Activated naive CD4-positive, alpha-beta T cell treated with anti-CD3 and anti-CD28 coated beads for 36 hours (primary cell): ENCODE measurements at regions not wholly inside any gene's neighbourhood (a gene's known extent, or its start where the extent isn't known, plus 50 kb on each side); places are given as distances from the start of the nearest gene placed in this dataset.
"Not testable (repeated sequence)": the region's sequence is repeated elsewhere in the genome, so short reads cannot be mapped to it uniquely, and the experiment has no call there.

Experiments
- CTCF ChIA-PET: fragments of 350-600 bp; sonication (Branson Sonifier 250); formaldehyde crosslinking; loops from one replicate; lab custom pipeline; 2021; ENCODE audit warnings: antibody characterized with exemption; lab: Charles Lee
- DNase-seq: peaks from one replicate; pipeline ENCODE4 v3.0.0-alpha.2; 2020
- H3K27ac Mint-ChIP-seq: one replicate; pipeline ENCODE4 v1.8.0; 2021; ENCODE audit warnings: mild to moderate bottlenecking, mixed read lengths
- H3K27me3 Mint-ChIP-seq: one replicate; pipeline ENCODE4 v1.8.0; 2021; ENCODE audit warnings: low read depth, mixed read lengths
- H3K36me3 Mint-ChIP-seq: one replicate; pipeline ENCODE4 v1.8.0; 2021; ENCODE audit warnings: low read depth, mixed read lengths
- H3K4me1 Mint-ChIP-seq: one replicate; pipeline ENCODE4 v1.8.0; 2021; ENCODE audit warnings: low read depth, mixed read lengths
- H3K4me3 Mint-ChIP-seq: one replicate; pipeline ENCODE4 v1.8.0; 2021; ENCODE audit warnings: mild to moderate bottlenecking, moderate library complexity, mixed read lengths
- H3K9me3 Mint-ChIP-seq: one replicate; pipeline ENCODE4 v1.8.0; 2021; ENCODE audit warnings: mixed read lengths
- intact Hi-C: fragments of 100-400 bp; cut with micrococcal nuclease; formaldehyde crosslinking; loops from one replicate; pipeline ENCODE4 v1.15.1; 2023

- no peak overlapping the region for H3K4me3 Mint-ChIP-seq
- no peak for DNase-seq
- H3K4me1 Mint-ChIP-seq, result no peaks in the 10 kb centered on the region
- CTCF ChIA-PET, result no interaction called here
- no peaks in the 10 kb centered on the region for H3K27me3 Mint-ChIP-seq
- intact Hi-C loops, result no loop called here
- peaks cover 15% of the 10 kb centered on the region for H3K9me3 Mint-ChIP-seq
- no peak overlapping the region for H3K27ac Mint-ChIP-seq
- no peaks in the 10 kb centered on the region for H3K36me3 Mint-ChIP-seq
These were observed 149.8 kb downstream of the OR4C45 start for GRCh38 chr11:50182486-50182885.

- intact Hi-C loops, H3K36me3 Mint-ChIP-seq, DNase-seq, H3K27me3 Mint-ChIP-seq, H3K4me3 Mint-ChIP-seq, CTCF ChIA-PET, H3K4me1 Mint-ChIP-seq, H3K27ac Mint-ChIP-seq: not testable (repeated sequence)
- peaks cover 14% of the 10 kb centered on the region for H3K9me3 Mint-ChIP-seq
These were observed 150.5 kb downstream of the OR4C45 start for GRCh38 chr11:50183170-50183569.

DNA sequence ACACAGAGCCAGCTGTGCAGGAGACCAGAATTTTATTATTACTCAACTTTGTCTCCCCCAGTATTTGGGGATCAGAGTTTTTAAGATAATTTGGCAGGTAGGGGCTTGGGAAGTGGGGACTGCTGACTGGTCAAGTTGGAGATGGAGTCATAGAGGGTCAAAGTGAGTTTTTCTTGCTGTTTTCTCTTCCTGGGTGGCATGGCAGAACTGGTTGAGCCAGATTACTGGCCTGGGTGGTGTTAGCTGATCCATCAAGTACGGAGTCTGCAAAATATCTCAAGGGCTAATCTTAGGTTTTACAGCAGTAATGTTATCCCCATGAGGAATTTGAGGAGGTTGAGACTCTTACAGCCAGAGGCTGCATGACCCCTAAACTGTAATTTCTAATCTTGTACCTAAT lies 153.5 kb downstream of the OR4C45 start:
- no peaks in the 10 kb centered on the region for H3K4me1 Mint-ChIP-seq
- no peaks in the 10 kb centered on the region for H3K27me3 Mint-ChIP-seq
- H3K27ac Mint-ChIP-seq, result no peak overlapping the region
- no peak for DNase-seq
- CTCF ChIA-PET, result no interaction called here
- intact Hi-C loops, result no loop called here
- no peaks in the 10 kb centered on the region for H3K36me3 Mint-ChIP-seq
- no peak overlapping the region for H3K4me3 Mint-ChIP-seq
- H3K9me3 Mint-ChIP-seq, result peaks cover 8% of the 10 kb centered on the region

DNA sequence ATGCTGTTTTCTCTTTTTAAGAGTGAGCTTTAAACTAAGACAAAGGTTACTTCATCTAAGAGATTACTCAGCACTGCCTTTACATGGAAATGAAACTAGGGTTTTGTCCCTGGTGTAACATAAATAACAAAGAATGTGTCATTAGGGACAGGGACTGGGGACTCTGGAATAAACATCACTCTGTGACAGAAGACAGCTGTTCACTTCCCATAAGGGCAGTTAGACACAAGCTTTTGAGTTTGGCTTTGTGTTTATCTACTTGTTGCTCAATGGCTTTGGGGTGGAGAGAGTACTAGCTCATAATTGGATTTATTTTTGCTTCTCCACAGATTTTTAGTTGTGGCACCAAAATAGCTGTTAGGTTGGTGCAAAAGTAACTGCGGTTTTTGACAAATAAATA lies 154.5 kb downstream of the OR4C45 start:
- Mint-ChIP-seq H3K9me3 (peaks cover 6% of the 10 kb centered on the region), H3K4me1 (no peaks in the 10 kb centered on the region), H3K27ac (no peak overlapping the region), H3K4me3 (no peak overlapping the region), H3K27me3 (no peaks in the 10 kb centered on the region), H3K36me3 (no peaks in the 10 kb centered on the region)
- no peak for DNase-seq
- CTCF ChIA-PET, result no interaction called here
- intact Hi-C loops, result no loop called here

GRCh38 chr11:50188040-50188439 lies 155.4 kb downstream of the OR4C45 start:
- Mint-ChIP-seq H3K9me3 (peaks cover 6% of the 10 kb centered on the region), H3K4me3 (no peak overlapping the region), H3K27ac (no peak overlapping the region), H3K36me3 (no peaks in the 10 kb centered on the region), H3K27me3 (no peaks in the 10 kb centered on the region), H3K4me1 (no peaks in the 10 kb centered on the region)
- CTCF ChIA-PET, result no interaction called here
- no peak for DNase-seq
- intact Hi-C loops, result no loop called here

DNA sequence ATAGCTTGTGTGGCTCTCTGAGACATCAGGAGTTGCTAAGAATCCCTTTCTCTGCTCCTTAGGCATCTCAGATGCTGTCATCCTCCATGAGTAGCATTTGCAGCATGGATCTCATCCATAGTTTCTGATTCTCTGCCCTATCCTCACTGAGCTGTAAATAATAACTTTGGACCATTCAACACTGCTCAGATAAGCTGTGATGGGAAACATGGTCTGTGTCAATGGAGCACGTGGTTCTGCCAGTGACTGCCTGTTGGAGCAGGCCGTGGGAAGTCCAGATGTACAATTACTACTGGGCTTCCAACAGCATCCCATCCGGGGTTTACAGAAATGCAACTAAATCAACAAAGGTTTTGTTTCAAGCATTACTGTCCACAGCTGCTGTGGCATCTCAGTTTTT lies 160.1 kb downstream of the OR4C45 start:
- Mint-ChIP-seq H3K27ac (no peak overlapping the region), H3K9me3 (peaks cover 10% of the 10 kb centered on the region), H3K4me1 (no peaks in the 10 kb centered on the region), H3K4me3 (no peak overlapping the region), H3K27me3 (no peaks in the 10 kb centered on the region), H3K36me3 (no peaks in the 10 kb centered on the region)
- intact Hi-C loops, result no loop called here
- no peak for DNase-seq
- CTCF ChIA-PET, result no interaction called here

DNA sequence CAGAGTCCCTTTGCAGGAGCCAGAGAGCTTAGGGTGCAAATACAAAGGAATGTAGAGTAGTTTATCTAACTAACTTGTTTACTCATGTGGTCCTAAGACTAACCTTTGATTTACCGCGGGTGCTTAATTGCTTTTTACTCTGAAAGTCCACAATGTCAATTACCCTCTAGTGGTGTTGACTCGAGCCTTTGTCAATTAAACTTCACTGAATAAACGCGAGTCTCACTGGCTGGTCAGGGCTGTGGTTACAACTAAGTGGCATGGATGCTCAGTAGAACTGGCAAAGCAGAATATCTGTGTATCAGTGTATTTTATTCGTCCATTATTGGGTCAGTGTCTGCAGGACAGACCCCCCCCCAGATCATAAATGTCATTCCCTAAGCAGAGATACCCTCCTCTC lies 181.7 kb downstream of the OR4C45 start:
- Mint-ChIP-seq H3K4me1 (no peaks in the 10 kb centered on the region), H3K27ac (no peak overlapping the region), H3K9me3 (peaks cover 22% of the 10 kb centered on the region), H3K36me3 (no peaks in the 10 kb centered on the region), H3K4me3 (no peak overlapping the region), H3K27me3 (no peaks in the 10 kb centered on the region)
- intact Hi-C loops, result no loop called here
- DNase-seq, result no peak
- CTCF ChIA-PET, result no interaction called here

DNA sequence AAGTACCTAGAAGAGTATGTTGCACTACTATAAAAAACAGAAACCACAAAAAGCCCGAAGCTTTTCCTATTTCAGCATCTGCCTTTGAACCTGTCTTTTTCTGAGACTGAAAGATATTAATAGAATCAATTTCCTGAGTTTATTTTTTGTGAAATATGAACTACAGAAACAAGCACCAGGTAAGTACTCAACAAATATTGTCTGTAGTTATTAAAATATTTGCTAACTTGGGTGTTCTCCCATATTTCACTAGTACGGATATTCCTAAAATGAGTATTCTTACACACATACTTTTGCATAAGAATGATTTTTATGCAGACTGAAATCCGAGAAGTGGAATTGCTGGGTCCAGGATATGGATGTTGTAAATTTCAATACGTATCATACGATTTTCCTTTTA lies 188.0 kb downstream of the OR4C45 start:
- CTCF ChIA-PET, result no interaction called here
- no peaks in the 10 kb centered on the region for H3K4me1 Mint-ChIP-seq
- no peak overlapping the region for H3K27ac Mint-ChIP-seq
- H3K4me3 Mint-ChIP-seq, result no peak overlapping the region
- no peaks in the 10 kb centered on the region for H3K36me3 Mint-ChIP-seq
- DNase-seq, result no peak
- peaks cover 5% of the 10 kb centered on the region for H3K9me3 Mint-ChIP-seq
- intact Hi-C loops, result no loop called here
- H3K27me3 Mint-ChIP-seq, result no peaks in the 10 kb centered on the region

DNA sequence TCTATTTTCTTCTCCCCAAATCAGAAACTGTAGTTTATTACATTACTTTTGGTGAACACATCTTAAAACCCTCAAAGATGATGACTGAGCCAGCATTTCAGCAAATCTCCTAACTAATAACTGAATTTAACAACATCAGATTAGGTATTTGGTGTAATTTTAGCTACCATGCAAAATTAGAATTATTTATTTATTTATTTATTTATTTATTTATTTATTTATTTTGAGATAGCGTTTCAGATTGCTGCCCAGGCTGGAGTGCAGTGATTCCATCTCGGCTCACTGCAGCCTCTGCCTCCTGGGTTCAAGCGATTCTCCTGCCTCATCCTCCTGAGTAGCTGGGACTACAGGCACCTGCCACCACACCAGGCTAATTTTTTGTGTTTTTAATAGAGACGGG lies 205.7 kb downstream of the OR4C45 start:
- H3K4me1 Mint-ChIP-seq, H3K36me3 Mint-ChIP-seq, intact Hi-C loops, CTCF ChIA-PET, H3K4me3 Mint-ChIP-seq, H3K27ac Mint-ChIP-seq, H3K27me3 Mint-ChIP-seq, H3K9me3 Mint-ChIP-seq, DNase-seq: not testable (repeated sequence)

- Mint-ChIP-seq H3K27ac (no peak overlapping the region), H3K4me1 (no peaks in the 10 kb centered on the region), H3K9me3 (peaks cover 7% of the 10 kb centered on the region), H3K36me3 (no peaks in the 10 kb centered on the region), H3K27me3 (no peaks in the 10 kb centered on the region), H3K4me3 (no peak overlapping the region)
- CTCF ChIA-PET, result no interaction called here
- DNase-seq, result no peak
- intact Hi-C loops, result no loop called here
These were observed 213.5 kb downstream of the OR4C45 start for GRCh38 chr11:50246183-50246582.

DNA sequence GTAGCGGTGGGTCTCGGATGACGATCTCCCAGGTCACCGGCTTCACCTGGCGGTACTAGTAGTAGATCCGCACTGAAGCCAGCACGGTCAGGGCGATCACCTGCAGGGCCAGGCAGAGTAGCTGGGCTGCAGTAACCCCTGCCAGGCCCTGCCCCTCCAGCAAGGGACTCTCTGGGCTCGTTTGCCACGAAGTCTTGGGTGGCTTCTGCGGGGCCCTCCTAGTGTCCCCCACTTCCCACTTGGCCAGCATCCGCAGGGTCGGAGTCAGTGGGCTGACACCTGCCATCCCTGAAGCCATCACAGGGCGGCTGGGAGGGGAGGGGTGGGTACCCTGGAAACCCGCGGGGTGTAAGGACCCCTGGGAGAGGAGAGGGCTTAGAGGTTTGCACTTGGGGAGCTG lies 214.0 kb downstream of the OR4C45 start:
- H3K27me3 Mint-ChIP-seq, result no peaks in the 10 kb centered on the region
- H3K4me3 Mint-ChIP-seq, result no peak overlapping the region
- H3K27ac Mint-ChIP-seq, result no peak overlapping the region
- DNase-seq, result no peak
- CTCF ChIA-PET, result no interaction called here
- no peaks in the 10 kb centered on the region for H3K4me1 Mint-ChIP-seq
- H3K36me3 Mint-ChIP-seq, result no peaks in the 10 kb centered on the region
- intact Hi-C loops, result no loop called here
- H3K9me3 Mint-ChIP-seq, result peaks cover 8% of the 10 kb centered on the region

DNA sequence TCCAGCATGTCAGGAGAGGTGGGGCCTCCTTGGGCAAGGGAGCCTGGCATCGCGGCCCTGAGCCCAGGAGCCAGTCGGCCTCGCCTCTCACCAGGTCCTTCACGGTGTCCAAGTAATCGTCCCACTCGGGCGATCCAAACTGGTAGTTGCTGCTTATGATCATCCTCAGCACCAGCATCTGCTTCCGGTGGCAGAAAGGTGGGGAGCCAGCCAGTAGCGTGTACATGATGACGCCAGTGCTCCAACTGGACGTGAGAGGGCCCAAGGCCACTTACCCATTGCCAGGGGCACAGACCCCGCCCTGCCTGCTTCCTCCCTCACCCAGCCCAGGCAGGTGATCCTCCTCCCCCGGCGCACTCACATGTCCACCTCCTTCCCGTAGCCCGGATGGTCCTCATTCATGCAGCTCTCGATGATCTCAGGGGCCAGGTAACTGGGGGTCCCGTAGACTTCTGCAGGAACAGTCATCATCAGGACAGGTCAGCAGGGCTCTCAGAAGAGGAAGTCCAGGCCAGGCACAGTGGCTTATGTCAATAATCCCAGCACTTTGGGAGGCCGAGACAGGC lies 214.7 kb downstream of the OR4C45 start:
- intact Hi-C loops, result no loop called here
- DNase-seq, result no peak
- no peak overlapping the region for H3K27ac Mint-ChIP-seq
- H3K36me3 Mint-ChIP-seq, result no peaks in the 10 kb centered on the region
- peaks cover 8% of the 10 kb centered on the region for H3K9me3 Mint-ChIP-seq
- no peaks in the 10 kb centered on the region for H3K4me1 Mint-ChIP-seq
- H3K27me3 Mint-ChIP-seq, result no peaks in the 10 kb centered on the region
- H3K4me3 Mint-ChIP-seq, result no peak overlapping the region
- CTCF ChIA-PET, result no interaction called here

DNA sequence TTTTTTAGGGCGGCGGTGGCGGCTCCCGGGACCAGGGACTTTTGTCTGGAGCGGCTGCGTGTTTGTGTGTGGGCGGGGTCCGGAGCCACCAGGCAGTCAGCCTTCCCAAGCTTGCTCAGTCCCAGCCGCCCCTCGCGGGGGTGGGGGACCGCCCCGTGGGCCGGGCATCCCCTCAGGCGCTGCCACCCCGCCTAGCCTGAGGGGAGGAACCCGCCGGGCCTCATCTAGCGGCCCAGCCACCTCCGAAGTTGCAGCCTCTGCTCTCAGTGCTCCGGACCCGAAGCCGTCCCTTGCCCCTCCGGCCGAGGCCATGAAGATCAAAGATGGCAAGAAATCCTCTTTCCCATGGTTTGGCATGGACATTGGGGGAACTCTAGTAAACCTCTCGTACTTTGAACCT lies 235.2 kb downstream of the OR4C45 start:
- CTCF ChIA-PET, result no interaction called here
- DNase-seq, result no peak
- no peaks in the 10 kb centered on the region for H3K27me3 Mint-ChIP-seq
- intact Hi-C loops, result no loop called here
- H3K9me3 Mint-ChIP-seq, result peaks cover 13% of the 10 kb centered on the region
- H3K36me3 Mint-ChIP-seq, result no peaks in the 10 kb centered on the region
- no peak overlapping the region for H3K4me3 Mint-ChIP-seq
- H3K4me1 Mint-ChIP-seq, result no peaks in the 10 kb centered on the region
- no peak overlapping the region for H3K27ac Mint-ChIP-seq

DNA sequence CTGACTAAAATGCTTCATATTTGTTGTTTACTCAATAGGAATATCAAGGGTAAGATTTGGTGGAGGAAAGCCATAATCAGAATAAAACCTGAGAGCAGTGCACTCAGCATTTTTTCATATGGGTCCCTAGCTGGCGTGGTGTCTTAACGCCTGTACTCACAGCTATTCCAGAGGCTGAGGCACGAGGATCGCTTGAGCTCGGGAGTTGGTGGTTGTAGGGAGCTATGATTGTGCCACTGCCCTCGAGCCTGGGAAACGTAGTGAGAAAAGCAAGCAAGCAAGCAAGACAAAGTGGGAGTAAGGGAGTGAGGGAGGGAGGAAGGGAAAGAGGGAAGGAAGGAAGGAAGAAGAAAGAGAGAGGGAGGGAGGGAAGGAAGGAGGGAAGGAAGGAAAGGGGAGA lies 242.5 kb downstream of the OR4C45 start:
- DNase-seq, result no peak
- H3K4me1 Mint-ChIP-seq, result no peaks in the 10 kb centered on the region
- peaks cover 13% of the 10 kb centered on the region for H3K9me3 Mint-ChIP-seq
- intact Hi-C loops, result no loop called here
- no peak overlapping the region for H3K4me3 Mint-ChIP-seq
- no peak overlapping the region for H3K27ac Mint-ChIP-seq
- H3K36me3 Mint-ChIP-seq, result no peaks in the 10 kb centered on the region
- CTCF ChIA-PET, result no interaction called here
- H3K27me3 Mint-ChIP-seq, result no peaks in the 10 kb centered on the region
